Epithelial cell of esophagus (primary cell): ENCODE measurements at regions not wholly inside any gene's neighbourhood (a gene's known extent, or its start where the extent isn't known, plus 50 kb on each side); places are given as distances from the start of the nearest gene placed in this dataset.
A peak's percentile ranks its signal among the peaks of the same experiment; 100 is the strongest.

Source experiments
- DNase-seq: peaks from one replicate; pipeline ENCODE4 v3.0.0; 2010; ENCODE audit warnings: low read depth
- H3K4me3 ChIP-seq: 2 replicates; pipeline ENCODE4 v1.5.1; 2011; ENCODE audit warnings: mild to moderate bottlenecking, low read length, control low read depth
- TF ChIP-seq, protein P1 (sequence below): IDR thresholded peaks from 2 replicates; pipeline ENCODE4 v1.5.1; 2011; ENCODE audit warnings: low read depth, mild to moderate bottlenecking, low read length, control low read depth, inconsistent platforms; ENCODE audit not compliant: insufficient read depth; ENCODE audit errors: missing control alignments

DNA sequence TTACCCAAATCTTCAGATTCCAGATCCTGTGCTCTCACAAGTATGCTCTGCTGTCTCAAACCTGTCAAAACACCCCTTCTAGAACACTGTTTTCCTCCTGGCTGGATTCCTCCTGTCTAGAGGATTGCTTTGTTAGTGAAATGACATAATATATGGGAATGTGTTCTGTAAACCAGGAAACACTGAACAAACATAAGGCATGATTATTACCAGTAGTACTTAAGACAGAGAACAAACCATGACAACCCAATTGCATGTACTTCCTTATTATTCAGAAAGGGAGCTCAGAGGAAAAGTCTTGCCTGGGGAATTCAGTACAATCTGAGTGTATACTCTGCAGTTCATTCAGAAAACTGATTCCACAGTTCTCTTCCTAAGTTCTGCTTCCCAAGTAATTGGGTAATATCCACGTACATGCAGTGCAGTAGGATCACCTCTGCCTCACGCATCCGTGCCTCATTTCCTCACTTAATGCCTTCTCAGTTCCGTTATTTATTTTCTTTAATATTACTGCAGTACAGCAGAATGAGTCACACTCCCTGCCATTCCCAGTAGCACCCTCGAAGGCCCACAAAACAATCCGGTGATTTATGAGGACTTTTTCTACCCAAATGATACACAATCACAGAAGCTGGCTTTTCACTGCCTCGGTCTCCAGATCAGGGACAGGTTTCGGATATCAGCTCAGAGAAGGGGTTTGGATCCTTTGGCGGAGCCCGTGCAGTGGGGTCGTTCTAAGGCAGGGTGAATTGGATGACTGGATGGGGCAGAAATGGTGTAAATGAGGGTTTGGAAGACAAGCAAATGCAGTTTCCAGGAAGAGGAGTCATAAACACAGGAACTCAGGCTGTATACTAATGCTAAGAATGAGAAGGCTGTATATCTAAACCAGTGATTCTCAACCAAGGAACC lies 896.9 kb downstream of the KCNA4 start:
- TF ChIP-seq, protein P1, sequence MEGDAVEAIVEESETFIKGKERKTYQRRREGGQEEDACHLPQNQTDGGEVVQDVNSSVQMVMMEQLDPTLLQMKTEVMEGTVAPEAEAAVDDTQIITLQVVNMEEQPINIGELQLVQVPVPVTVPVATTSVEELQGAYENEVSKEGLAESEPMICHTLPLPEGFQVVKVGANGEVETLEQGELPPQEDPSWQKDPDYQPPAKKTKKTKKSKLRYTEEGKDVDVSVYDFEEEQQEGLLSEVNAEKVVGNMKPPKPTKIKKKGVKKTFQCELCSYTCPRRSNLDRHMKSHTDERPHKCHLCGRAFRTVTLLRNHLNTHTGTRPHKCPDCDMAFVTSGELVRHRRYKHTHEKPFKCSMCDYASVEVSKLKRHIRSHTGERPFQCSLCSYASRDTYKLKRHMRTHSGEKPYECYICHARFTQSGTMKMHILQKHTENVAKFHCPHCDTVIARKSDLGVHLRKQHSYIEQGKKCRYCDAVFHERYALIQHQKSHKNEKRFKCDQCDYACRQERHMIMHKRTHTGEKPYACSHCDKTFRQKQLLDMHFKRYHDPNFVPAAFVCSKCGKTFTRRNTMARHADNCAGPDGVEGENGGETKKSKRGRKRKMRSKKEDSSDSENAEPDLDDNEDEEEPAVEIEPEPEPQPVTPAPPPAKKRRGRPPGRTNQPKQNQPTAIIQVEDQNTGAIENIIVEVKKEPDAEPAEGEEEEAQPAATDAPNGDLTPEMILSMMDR: no peak
- peak; percentile 75 for DNase-seq
- no peak overlapping the region for H3K4me3 ChIP-seq

DNA sequence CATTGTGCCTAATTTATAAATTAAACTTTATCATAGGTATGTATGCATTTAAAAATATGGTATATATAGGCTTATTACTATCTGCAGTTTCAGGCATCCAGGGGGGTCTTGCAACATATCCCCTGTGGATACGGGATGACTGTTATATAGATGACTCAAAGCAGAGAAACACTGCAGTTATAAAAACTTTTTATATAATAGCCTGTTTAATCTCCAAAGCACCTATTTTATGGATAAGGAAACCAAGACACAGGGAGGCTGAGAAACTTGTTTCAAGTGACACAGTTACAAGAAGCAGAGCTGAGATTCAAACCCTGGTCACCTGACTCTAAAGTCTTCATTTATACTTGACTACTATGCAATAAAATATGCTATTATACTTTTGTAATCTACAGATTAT lies 897.7 kb downstream of the KCNA4 start:
- H3K4me3 ChIP-seq: no peak overlapping the region
- TF ChIP-seq, protein P1: no peak
- DNase-seq: peak; percentile 29

DNA sequence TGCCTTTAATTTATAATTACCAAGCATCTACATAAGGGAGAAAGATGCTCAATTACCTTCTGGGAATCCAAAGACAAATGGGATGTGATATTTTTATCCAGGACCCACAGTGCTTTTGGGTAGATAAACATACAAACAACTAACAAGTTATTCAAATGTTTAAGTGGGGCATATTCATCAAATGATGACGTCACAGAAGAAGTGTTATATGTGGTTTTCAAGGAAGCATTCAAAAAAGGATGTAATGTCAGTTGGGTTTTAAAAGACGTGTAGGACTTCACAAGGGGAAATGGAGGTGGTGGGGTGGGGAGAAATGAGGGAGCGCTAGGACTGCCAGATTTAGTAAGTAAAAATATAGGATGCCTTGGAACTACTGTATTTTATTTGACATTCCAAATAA lies 915.9 kb downstream of the KCNA4 start:
- no peak for DNase-seq
- H3K4me3 ChIP-seq: no peak overlapping the region
- TF ChIP-seq, protein P1: no peak

DNA sequence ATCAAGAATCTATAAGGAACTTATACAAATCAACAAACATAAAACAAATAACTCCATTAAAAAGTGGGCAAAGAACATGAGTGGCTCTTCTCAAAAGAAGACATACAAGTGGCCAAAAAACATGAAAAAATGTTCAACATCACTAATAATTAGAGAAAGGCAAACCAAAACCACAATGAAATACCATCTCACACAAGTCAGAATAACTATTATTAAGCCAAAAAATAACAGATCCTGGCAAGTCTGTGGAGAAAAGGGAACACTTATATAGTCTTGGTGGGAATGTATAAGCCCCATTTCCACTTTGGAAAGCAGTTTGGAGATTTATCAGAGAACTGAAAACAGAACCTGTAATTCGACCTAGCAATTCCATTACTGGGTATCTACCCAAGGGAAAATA lies 921.0 kb downstream of the KCNA4 start:
- TF ChIP-seq, protein P1: no peak
- no peak for DNase-seq
- H3K4me3 ChIP-seq: no peak overlapping the region

DNA sequence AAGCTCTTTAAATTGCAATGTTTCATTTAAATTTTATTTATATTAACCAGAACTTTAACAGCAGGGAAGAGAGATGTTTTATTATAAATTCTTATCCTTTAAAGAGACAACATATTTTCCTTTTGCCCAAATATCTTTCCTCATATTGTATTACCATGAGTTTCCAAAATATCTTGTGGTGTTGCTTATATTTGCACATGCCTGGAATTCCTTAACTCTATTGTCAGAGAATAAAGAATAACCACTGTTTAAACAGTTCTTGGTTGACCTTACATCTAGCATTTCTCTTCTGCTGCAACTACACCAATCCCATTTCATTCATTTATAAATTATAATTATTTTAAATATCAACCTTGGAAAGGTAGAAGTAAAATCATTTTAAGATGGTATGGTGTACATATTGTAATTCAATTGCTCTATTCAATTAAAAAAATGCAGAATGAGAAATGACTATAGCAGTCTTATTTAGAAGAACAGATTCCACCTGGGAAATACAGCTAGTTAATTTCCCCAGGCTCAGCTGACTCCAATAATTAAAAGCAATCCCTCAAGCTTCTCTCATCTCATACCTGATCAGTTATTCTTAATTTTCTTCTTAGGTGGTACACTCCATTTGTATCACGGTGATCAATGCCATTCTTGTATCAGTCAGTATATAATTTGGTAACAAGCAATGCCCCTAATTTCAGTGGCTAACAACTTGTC lies 923.3 kb downstream of the KCNA4 start:
- TF ChIP-seq, protein P1: no peak
- H3K4me3 ChIP-seq: no peak overlapping the region
- DNase-seq: peak; percentile 2

DNA sequence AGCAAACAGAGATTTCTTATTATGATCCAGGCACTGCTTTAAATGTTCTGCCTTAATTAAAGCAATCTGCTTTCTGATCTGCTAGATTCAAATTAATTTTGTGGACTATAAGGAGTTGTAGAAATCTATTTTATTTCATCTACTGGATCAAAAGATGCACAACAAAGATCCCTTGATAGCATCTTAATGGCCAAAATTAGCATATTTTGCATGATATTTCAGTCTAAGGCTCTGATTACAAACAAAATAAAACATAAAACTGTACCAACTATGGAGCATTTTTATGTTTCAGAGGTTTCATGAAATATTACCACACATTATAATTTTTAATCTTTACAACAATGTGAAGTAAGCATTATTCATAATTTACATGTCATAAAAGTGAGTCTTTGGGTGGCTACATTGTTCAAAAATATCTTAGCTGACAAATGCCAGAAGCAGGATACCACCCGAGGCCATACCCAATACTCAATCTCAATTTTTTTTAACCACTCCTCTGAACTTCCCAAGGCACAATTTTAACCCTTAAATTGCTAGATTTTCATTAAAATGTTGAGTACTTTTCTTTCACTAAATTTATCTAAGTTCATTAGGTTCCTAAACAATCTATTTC lies 929.5 kb downstream of the KCNA4 start:
- TF ChIP-seq, protein P1: no peak
- H3K4me3 ChIP-seq: no peak overlapping the region
- DNase-seq: no peak
